C4-2B (cell line): ENCODE measurements at regions not wholly inside any gene's neighbourhood (a gene's known extent, or its start where the extent isn't known, plus 50 kb on each side); places are given as distances from the start of the nearest gene placed in this dataset.
"Not testable (repeated sequence)": the region's sequence is repeated elsewhere in the genome, so short reads cannot be mapped to it uniquely, and the experiment has no call there.

Source experiments
- H3K27ac ChIP-seq: fragments of 450-650 bp; 2 replicates; pipeline ENCODE4 v1.5.1; 2017
- ZFX ChIP-seq: fragments of 450-650 bp; IDR thresholded peaks from 2 replicates; pipeline ENCODE4 v1.6.1; 2017
- TF ChIP-seq, protein P1 (sequence below): fragments of 450-650 bp; conservative IDR thresholded peaks from 2 replicates; pipeline ENCODE4 v1.5.1; 2017; ENCODE audit warnings: mild to moderate bottlenecking

DNA sequence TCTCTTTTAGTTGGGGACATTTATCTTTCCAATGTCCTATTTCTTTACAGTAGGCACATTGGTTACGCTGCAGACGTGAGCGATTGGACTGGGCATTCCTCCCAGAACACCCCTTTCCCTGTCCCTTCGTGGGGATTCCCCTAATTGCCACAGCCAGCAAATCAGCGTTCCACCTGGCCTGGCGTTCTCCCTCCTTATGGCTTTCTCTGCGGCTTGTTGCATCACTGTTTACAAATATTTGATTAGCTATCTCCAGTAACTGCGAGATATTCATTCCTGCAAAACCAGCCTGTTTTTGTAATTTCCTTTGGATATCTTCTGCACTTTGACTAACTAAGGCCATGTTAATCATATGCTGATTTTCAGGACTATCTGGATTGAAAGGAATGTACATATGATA lies 202.5 kb upstream of the KLF8 start:
- H3K27ac ChIP-seq, result no peak overlapping the region
- no peak for TF ChIP-seq ZFX
- TF ChIP-seq, protein P1, sequence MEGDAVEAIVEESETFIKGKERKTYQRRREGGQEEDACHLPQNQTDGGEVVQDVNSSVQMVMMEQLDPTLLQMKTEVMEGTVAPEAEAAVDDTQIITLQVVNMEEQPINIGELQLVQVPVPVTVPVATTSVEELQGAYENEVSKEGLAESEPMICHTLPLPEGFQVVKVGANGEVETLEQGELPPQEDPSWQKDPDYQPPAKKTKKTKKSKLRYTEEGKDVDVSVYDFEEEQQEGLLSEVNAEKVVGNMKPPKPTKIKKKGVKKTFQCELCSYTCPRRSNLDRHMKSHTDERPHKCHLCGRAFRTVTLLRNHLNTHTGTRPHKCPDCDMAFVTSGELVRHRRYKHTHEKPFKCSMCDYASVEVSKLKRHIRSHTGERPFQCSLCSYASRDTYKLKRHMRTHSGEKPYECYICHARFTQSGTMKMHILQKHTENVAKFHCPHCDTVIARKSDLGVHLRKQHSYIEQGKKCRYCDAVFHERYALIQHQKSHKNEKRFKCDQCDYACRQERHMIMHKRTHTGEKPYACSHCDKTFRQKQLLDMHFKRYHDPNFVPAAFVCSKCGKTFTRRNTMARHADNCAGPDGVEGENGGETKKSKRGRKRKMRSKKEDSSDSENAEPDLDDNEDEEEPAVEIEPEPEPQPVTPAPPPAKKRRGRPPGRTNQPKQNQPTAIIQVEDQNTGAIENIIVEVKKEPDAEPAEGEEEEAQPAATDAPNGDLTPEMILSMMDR, result no peak

DNA sequence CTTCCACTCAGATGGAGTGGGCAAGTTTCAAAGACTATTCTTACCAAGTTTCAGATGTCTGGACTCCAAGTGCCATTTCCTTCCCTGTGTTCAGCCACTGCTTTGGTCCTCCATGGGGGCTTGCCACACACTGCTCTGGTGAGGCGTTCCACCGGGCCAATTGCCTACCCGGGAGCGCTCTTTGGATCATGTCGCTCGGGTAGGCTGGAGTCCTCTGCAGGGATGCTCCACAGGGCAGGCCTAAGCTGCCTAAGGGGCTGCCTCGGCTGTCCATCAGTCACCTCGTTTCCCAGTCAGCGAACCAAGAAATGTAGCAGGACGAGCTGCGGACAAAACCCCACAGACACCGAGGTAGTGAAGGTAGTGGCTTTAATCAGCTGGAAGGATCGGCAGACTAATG lies 200.7 kb upstream of the KLF8 start:
- no peak overlapping the region for H3K27ac ChIP-seq
- no peak for TF ChIP-seq ZFX
- TF ChIP-seq, protein P1, result no peak

DNA sequence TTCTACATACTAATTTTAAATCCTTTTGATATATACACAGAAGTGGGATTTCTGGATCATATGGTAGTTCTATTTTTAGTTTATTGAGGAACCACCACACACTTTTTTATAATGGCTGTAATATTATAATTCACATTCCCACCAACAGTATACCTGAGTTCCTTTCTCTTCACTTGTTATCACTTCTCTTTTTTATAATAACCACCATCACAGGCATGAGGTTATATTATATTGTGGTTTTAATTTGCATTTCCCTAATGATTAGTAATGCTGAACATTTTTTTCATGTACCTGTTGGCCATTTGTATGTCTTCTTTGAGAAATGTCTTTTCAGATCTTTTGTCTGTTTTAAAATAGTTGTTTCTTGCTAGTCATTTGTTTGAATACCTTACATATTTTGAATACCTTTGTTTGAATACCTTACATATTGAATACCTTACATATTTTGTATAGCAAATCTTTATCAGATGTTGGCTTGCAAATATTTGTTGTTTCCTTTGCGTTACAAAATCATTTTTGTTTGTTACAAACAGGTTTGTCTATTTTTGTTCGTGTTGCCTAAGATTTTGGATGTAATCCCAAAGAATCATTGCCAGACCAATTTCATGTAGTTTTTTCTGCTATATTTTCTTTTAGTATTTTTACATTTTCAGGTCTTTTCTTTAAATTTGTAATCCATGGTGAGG lies 198.5 kb upstream of the KLF8 start:
- TF ChIP-seq, protein P1, result no peak
- no peak for TF ChIP-seq ZFX
- H3K27ac ChIP-seq, result no peak overlapping the region

DNA sequence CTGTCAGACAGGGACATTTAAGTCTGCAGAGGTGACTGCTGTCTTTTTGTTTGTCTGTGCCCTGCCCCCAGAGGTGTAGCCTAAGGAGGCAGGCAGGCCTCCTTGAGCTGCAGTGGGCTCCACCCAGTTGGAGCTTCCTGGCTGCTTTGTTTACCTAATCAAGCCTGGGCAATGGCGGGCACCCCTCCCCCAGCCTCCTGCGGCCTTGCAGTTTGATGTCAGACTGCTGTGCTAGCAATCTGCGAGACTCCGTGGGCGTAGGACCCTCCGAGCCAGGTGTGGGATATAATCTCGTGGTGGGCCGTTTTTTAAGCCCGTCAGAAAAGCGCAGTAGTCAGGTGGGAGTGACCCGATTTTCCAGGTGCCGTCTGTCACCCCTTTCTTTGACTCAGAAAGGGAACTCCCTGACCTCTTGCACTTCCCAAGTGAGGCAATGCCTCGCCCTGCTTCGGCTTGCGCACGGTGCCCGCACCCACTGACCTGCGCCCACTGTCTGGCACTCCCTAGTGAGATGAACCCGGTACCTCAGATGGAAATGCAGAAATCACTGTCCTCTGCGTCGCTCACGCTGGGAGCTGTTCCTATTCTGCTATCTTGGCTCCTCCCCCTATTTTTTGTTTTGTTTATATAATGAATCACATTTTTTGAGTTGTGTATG lies 179.4 kb upstream of the KLF8 start:
- not testable (repeated sequence) for H3K27ac ChIP-seq

DNA sequence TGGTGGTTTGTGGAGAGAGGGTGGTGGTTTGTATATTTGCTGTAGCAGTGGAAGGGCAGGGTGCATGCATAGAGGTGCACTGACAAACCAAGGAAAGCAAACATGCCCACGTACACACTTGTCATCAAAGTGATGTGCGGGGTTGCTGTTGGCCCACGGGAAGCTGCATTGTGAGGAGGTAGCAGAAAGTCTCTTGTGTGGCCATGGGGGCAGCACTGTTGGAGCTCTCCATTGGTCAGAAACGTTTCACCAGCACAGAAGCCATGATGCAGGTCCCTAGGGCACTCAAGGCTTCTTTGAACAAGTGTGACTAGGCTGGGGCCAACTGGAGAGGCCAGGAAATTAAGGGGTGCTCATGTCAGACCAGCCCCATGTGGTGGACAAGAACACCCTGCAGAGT lies 174.8 kb upstream of the KLF8 start:
- TF ChIP-seq ZFX, result no peak
- TF ChIP-seq, protein P1, result no peak
- H3K27ac ChIP-seq, result no peak overlapping the region

DNA sequence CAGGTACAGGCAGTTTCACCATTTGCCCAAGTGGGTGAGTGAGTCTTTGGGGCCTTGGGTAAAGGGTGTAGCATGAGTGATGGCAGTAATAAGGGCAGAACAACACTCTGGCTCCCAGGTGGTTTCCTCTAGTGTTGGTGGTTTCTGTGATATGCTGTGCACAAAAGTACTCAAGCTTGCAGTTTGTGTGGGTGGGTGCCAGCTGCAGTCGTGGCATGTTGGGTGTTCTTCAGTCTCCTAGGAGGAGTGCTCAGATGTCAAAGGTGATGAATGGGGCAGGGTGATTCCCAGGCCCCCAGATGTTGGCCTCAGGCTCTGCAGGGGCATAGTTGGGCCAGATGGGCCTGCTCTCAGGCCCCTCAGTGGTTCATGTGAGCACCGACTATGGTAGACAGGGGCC lies 166.1 kb upstream of the KLF8 start:
- H3K27ac ChIP-seq, result no peak overlapping the region
- TF ChIP-seq ZFX, result no peak
- TF ChIP-seq, protein P1, result no peak

DNA sequence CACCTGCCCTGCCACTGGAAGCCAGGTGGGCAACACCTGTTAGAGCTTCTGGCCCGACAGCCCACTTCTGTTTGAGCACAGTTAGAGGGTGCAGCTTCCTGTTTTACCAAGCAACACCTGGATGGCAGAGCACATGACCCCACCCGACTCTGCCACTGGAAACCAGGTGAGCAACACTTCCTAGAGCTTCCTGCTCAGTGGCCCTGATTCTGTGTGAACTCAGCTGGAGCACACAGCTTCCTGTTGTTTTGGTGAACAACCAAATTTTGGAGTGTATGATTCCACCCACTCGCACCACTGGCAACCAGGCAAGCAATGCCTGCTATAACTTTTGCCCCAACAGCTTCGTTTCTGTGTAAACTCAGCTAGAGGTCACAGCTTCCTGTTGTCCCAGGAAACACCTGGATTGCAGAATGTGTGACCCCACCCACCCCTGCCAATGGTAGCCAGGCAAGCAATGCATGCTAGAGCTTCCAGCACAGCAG lies 163.8 kb upstream of the KLF8 start:
- no peak overlapping the region for H3K27ac ChIP-seq
- no peak for TF ChIP-seq ZFX
- TF ChIP-seq, protein P1, result no peak
